ENCODE measurements at regions not wholly inside any gene's neighbourhood (a gene's known extent, or its start where the extent isn't known, plus 50 kb on each side); places are given as distances from the start of the nearest gene placed in this dataset.

DNA sequence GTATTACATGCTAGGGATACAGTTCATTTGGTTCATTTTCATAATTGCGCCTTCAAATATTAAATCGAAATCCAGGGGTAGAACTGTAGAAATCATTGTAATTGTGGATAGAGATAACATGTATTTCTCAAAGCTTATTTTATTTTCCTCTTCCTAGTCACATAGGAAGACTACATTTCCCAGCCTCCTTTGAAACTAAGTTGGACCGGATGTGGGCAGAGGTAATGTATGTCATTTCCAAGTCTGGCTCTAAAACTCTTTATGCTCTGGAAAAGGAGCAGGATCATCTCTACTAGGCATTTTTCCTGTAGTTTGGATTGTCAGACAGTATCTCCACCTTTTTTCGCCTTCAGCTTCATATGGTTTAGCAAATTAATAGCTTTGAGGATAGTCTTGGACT lies 70.1 kb upstream of the CRY1 start:
- TF ChIP-seq, protein P1, sequence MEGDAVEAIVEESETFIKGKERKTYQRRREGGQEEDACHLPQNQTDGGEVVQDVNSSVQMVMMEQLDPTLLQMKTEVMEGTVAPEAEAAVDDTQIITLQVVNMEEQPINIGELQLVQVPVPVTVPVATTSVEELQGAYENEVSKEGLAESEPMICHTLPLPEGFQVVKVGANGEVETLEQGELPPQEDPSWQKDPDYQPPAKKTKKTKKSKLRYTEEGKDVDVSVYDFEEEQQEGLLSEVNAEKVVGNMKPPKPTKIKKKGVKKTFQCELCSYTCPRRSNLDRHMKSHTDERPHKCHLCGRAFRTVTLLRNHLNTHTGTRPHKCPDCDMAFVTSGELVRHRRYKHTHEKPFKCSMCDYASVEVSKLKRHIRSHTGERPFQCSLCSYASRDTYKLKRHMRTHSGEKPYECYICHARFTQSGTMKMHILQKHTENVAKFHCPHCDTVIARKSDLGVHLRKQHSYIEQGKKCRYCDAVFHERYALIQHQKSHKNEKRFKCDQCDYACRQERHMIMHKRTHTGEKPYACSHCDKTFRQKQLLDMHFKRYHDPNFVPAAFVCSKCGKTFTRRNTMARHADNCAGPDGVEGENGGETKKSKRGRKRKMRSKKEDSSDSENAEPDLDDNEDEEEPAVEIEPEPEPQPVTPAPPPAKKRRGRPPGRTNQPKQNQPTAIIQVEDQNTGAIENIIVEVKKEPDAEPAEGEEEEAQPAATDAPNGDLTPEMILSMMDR (IDR thresholded peaks at IDR 0.05; ENCODE audit: unreplicated experiment in 3 of 3), result no peak
- no peaks in the 10 kb centered on the region for H3K4me1 Mint-ChIP-seq
- no peak overlapping the region for H3K27ac Mint-ChIP-seq
- H3K4me3 Mint-ChIP-seq, result no peak overlapping the region
- no peaks in the 10 kb centered on the region for H3K36me3 Mint-ChIP-seq (ENCODE audit: low read depth)
- peaks cover 13% of the 10 kb centered on the region for H3K27me3 Mint-ChIP-seq (ENCODE audit: low read depth)
- no peaks in the 10 kb centered on the region for H3K9me3 Mint-ChIP-seq

- Mint-ChIP-seq H3K27me3 (ENCODE audit: low read depth) (peaks cover 12% of the 10 kb centered on the region), H3K4me1 (no peaks in the 10 kb centered on the region), H3K27ac (no peak overlapping the region), H3K36me3 (ENCODE audit: low read depth) (no peaks in the 10 kb centered on the region), H3K4me3 (no peak overlapping the region), H3K9me3 (no peaks in the 10 kb centered on the region)
- TF ChIP-seq, protein P1 (IDR thresholded peaks at IDR 0.05; ENCODE audit: unreplicated experiment in 3 of 3), result no peak
These were observed 71.0 kb upstream of the CRY1 start for GRCh38 chr12:107164392-107164791.

GRCh38 chr12:107165581-107165980 lies 72.2 kb upstream of the CRY1 start:
- no peak overlapping the region for H3K27ac Mint-ChIP-seq
- TF ChIP-seq, protein P1 (IDR thresholded peaks at IDR 0.05; ENCODE audit: unreplicated experiment in 3 of 3), result no peak
- H3K4me1 Mint-ChIP-seq, result no peaks in the 10 kb centered on the region
- H3K4me3 Mint-ChIP-seq, result no peak overlapping the region
- H3K36me3 Mint-ChIP-seq (ENCODE audit: low read depth), result no peaks in the 10 kb centered on the region
- no peaks in the 10 kb centered on the region for H3K9me3 Mint-ChIP-seq
- peaks cover 11% of the 10 kb centered on the region for H3K27me3 Mint-ChIP-seq (ENCODE audit: low read depth)

- Mint-ChIP-seq H3K4me3 (no peak overlapping the region), H3K27me3 (ENCODE audit: low read depth) (peaks cover 4% of the 10 kb centered on the region), H3K4me1 (no peaks in the 10 kb centered on the region), H3K9me3 (no peaks in the 10 kb centered on the region), H3K36me3 (ENCODE audit: low read depth) (no peaks in the 10 kb centered on the region), H3K27ac (no peak overlapping the region)
- TF ChIP-seq, protein P1 (IDR thresholded peaks at IDR 0.05; ENCODE audit: unreplicated experiment in 3 of 3), result no peak
These were observed 74.4 kb upstream of the CRY1 start for GRCh38 chr12:107167756-107168155.

DNA sequence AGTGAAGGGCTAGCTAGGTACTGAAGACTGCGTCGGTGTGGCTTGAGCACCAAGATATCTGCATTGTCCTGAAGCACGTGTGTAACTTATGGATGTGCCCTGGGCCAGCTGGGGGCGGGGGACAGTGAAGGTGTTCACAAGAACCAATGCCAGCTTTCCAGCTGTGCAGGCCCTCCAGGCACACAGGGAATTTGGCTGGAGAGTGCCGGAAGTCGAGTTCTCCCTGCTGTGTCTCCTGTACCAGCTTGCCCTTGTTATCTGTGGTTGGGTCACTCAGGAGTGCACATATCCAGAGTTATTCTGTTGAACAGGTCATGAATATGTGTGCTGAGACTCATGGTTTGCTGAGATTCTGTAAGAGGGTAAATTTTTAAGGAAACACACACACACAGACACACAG lies 75.9 kb upstream of the CRY1 start:
- TF ChIP-seq, protein P1 (IDR thresholded peaks at IDR 0.05; ENCODE audit: unreplicated experiment in 3 of 3), result no peak
- H3K36me3 Mint-ChIP-seq (ENCODE audit: low read depth), result no peaks in the 10 kb centered on the region
- H3K4me3 Mint-ChIP-seq, result no peak overlapping the region
- H3K27ac Mint-ChIP-seq, result no peak overlapping the region
- no peaks in the 10 kb centered on the region for H3K9me3 Mint-ChIP-seq
- peaks cover 4% of the 10 kb centered on the region for H3K27me3 Mint-ChIP-seq (ENCODE audit: low read depth)
- no peaks in the 10 kb centered on the region for H3K4me1 Mint-ChIP-seq

GRCh38 chr12:107178776-107179175 lies 85.4 kb upstream of the CRY1 start:
- Mint-ChIP-seq H3K27me3 (ENCODE audit: low read depth) (no peaks in the 10 kb centered on the region), H3K36me3 (ENCODE audit: low read depth) (no peaks in the 10 kb centered on the region), H3K27ac (no peak overlapping the region), H3K9me3 (no peaks in the 10 kb centered on the region), H3K4me3 (no peak overlapping the region), H3K4me1 (no peaks in the 10 kb centered on the region)
- TF ChIP-seq, protein P1 (IDR thresholded peaks at IDR 0.05; ENCODE audit: unreplicated experiment in 3 of 3), result no peak
